HG03097 (cell line): ENCODE measurements at regions not wholly inside any gene's neighbourhood (a gene's known extent, or its start where the extent isn't known, plus 50 kb on each side); places are given as distances from the start of the nearest gene placed in this dataset.

Experiments
- ATAC-seq: cut with Tn5 transposase; IDR thresholded peaks from one replicate; pipeline ENCODE4 v1.9.1; 2021; ENCODE audit not compliant: unreplicated experiment, low FRiP score

DNA sequence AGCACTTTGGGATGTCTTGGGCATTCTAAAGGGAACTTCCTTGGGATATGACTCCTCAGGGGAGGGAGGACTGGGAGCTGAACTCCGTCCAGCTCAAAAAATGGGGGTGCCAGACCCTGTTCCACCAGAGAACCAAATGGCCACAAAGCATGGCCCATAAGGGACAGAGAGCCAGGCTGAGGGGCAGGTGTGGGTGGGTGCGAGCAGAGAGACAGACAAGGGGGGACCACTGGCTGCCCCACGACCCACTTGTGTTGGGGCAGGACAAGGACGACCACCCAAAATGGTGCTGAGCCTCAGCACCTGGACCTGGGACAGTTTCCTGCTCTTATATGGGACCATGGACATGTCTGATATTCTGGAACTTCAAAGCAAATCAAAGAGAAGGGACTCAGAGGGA, 148.2 kb upstream of the MLN start:
- no peak for ATAC-seq

DNA sequence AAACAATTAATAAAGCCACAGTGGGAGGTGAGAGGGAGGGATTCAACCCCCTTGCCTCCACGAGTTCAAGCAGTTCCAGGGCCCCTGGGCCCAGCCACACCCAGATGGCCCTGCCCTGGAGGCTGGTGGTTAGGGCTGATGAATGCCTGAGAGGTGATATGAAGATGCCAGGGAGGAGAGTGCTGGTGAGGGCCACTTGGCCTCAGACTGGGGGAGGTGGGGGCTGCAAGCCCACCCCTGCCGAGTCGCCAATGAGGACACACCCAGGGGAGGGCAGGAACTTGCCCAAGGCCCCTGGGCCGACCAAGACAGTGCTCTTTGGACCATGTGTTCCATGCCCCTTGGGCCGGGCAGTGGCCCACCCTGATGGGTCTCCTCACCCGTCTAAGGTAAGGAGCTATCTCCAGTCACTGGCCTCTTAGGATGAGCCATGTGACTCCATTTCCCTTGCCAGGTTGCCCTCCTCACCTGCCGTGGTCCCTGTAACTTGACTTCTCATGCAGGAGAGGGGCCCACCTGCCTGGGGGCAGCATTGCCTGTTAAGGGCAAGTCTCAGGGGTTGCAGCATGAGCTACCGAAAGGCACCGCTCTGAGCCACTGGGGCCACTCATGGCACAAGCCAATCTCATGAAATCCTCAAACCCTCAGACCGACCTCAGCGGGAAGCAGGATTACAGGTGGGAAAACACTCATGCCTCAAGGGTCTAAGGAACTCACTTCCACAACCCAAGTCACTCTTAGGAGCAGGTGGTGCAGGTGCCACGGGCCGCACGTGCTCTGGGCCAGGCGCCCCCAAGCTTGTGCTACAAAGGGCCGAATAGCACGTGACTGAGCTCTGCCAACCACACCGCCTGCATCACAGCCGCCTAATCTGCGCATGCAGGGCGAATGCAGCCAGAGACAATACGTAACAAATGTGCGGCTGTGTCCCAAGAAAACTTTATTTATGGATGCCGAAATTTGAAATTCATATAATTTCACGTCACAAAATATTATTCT, 147.4 kb upstream of the MLN start:
- ATAC-seq: no peak

DNA sequence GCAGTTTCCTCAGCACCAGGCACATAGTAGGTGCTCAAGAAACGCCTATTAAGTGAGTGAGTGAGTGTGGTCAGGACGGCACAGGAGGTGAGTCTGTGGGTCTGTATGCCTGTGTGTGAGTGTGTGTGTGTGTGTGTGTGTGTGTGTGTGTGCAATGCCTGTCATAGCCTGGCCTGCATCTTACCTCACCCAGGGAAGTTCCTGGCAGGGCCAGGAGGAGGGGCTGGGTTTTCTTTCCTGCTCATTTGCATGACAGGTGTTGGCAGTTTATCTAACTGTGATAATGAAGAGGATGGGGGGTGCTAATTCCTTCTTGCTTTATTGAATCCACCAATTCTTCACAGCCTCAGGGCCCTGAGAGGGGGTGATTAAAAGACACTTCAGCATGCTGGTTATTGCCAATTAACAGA, 146.7 kb upstream of the MLN start:
- no peak for ATAC-seq

DNA sequence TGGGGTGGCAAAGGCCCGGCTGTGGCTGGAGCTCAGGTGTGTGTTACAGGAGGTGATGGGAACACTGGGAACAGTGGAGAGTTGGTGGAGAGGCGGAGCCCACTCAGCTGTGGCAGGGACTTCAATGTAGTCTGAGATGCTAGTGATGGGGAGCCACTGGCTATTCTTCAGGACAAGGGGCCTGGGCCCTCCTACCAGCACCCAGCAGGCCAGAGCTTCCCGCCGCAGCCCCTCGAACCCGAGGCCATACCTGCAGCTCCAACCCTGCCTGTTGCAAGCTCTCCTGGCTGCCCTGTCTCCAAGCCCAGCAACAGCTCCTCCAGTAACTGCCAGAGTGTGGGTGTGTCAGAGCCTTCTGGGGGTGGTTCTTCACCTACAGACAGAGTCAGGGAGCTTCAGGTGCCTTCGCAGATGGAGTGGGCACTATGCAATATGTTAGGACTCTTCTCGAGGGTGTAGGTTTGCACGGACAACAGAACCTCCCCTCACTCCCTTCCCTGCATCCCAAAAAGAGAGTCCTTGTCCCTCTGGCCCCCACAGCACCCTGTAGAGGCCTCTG, 146.2 kb upstream of the MLN start:
- ATAC-seq: no peak

DNA sequence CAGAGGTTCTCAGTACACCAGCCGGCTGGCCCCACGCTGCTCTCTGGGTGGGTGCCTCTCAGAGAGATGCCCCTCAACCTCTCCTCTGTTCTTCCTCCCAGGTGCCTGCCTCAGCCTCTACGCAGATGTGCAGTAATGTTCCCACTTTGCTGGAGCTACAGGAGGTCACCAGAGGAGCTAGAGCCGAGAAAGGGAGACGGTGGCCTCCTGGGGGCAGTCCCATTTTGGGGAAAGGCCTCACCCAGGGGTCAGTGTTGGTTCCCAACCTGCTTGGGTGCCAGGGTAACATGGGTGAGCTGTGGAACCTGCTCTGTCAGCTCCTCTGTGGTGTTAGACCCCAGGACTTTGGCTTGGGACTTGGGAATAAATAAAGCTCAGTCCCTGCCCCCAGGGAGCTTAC, 145.3 kb upstream of the MLN start:
- no peak for ATAC-seq

DNA sequence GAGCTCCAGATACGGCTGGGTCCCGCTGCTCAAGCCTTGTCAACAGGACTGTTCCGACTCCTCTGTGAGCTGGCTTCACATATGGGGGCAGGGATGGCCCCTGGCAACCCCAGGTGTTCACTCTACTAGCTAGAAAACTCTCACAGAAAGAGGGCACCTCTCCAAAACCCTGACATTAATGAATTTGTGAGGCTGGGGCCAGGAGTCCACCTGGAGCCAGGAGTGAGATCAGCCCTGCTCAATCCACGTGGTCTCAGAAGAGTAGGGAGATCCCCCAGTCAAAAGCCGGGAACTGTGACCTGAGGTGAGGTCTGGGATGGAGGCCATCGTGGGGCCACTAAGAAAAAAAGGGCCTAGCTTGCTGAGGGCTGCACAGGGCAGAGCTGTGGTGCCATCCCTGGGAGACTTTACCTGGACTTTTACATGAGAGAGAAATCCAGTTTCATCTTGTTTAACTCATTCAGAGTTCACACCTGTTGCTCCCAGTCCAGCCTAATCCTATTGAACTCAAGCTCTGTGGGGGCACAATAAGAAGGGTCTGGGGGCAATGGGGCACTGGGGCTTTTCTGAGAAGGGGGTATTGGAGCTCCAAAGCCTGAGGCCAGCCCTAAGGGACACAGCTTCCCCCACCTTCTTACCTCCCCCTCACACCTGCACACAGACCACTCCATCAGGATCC, 144.3 kb upstream of the MLN start:
- ATAC-seq: no peak

DNA sequence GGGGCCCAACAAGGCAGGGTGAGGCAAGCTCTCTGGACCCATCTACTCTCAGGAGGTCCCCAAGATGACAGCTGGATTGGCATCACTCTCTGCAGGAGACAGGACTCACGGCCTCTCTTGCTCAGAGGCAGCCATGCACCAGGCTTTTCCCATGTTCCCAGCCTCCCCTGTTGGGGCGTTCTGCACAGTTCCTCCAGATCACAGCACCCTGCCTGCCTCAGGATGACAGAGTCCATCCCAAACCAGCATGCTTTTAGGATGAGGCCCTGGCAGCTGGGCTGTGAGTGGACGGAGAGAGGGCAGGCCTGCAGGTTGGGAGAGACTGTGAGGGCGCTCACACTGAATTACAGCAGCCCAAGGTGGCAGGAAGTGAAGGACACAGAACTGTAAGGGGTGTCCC, 143.2 kb upstream of the MLN start:
- ATAC-seq: no peak

DNA sequence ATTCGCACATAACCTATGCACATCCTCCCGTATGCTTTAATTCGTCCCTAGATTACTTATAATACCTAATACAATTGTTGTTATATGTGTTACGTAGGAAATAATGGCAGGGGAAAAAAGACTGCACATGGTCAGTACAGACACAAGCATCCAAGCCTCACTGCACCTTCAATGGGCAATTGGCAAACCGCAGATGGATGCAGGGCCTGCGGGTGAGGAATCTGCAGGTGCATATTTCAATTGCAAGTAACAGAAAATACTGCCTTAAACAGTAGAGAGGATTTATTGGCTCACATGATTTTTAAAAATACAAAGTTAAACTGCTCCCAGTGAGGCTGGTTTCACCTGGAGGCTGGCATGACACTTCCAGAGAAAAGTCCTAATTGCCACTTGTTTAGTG, 142.1 kb upstream of the MLN start:
- ATAC-seq: no peak

DNA sequence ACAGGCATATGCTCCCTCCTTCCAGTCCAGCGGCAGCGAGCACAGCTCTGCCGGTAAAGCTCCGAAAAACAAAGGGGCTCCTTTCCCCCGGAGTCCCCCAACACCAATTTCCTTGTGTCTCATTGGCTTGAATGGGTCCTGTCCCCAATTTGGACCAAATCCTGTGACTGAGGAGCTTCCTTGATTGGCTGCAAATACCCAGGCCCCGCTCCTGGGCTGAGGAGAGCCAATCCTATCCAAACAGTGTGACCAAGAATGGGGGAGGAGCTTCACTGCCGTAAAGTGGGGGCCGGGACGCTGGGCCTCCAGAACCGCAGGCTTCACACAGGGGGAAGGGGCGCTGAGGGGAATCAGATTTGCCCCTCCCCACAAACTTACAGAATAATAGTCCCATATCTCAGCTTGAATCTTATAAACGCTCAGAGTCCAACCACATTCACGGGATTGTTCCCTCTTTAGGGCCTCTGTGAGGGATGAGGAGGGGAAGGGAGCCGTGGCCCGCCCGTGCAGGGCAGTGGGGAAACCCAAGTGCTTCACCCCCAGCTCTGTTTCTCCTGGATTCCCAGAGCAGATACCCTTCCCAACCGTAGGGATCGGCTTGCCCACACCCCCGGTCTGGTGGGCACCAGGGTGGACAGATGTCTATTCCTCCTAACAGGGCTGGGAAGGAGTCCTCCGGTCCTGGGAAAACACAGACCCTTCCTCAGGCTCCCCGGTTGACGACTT, 141.0 kb upstream of the MLN start:
- ATAC-seq: no peak

DNA sequence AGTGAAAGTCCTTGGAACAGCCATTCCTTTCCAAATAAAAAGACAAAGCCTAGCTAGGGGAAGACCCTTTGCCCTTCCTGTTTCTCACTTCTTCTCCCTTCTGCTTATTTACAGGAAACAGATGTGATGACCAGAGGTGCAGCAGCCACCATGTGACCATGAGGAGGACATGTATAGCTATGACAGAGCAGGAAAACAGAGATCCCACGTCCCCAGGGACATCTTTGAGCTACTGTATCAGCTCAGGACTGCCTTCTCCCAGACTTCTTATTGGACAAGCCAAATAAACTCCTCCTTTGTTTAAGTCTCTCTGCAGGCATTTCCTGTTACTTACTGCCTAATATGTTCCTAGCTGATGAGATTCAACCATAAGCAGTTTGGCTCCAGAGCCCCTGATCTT, 133.1 kb upstream of the MLN start:
- no peak for ATAC-seq

DNA sequence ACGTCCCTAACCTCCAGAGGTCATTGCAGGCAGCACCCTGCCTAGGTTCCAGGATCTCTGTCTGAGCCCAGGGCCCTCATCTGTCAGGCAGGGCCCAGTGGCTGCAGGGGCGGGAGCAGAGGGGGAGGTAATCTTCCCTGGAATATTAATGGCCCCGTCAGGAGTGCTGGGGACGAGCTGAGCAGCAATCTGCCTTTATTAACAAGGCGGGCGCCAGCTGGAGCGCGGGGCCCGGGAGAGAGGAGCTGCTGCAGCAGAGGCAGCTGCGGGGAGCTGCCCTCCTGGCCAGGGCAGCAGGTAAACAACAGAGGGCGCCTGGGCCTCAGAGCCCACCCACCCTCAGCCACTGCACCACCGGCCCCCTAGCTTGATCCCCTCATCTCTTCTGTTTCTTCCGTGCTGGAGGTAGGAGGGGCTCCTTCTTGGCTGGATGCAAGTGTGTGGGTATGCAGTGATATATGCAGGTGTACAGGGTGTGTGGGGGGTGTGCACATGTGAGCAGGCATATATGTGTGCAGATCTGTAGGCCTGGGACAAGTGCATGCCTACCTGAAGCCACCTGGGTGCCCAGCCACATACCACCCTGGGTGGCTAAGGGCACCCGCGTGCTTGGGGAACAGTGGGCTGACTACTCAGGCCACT, 131.8 kb upstream of the MLN start:
- no peak for ATAC-seq

DNA sequence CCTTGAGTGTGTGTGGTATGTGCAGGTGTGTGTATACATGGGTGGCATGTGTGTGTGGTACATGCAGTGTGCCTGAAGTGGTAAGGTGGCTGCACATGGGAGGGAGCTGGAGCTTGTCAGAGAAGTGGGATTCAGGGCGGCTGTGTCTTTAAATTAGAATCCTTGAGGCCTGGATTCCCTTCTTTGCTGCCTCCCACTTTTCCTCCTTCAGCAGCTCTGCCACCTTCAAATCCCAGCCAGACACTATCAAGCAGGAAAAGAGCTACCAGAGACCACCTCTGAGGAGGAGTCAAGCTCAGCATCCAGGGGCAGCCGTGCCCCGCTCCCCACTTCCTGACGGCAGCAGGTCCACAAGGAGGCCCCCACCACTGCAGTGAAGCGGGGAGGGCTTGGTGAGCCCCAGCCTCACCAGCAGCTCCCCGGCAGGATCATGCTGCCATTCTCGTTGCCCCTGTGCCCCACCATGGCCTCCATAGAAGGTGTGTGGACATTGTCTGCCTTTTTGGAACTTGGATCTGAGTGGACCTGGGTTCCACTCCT, 131.0 kb upstream of the MLN start:
- no peak for ATAC-seq

DNA sequence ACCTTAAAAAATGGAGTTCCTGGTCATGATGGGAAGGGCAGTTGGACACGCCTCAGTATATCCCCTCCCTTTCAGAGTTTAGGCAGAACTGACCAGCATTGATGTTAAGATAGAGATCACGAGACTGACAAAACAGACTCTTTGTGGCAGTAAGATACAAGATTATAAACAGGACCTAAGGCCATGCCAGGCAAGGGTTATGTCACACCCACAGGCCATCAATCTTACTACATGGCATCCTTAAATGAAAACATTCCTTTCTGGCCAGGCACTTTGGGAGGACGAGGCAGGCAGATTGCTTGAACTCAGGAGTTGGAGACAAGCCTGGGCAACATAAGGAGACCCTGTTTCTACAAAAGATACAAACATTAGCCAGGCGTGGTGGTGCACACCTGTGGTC, 129.3 kb upstream of the MLN start:
- no peak for ATAC-seq

DNA sequence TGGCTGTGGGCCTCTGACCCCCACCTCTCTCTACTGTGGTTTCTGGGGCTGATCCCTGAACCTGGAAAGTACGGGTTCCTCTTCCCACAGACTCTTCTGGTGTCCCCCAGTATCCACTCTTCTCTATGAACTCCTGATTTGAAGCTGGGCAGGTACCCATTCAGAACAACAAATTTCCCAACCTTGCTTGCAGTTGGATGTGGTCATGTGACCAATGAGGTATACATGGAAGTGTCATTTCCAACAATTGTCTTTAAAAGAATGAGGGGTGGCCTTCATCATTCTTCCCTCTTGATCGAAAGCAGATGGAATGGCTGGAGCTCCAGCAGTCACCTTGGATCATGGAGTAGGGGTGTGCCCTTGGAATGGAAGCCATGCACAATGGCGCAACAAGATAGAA, 128.0 kb upstream of the MLN start:
- ATAC-seq: no peak

DNA sequence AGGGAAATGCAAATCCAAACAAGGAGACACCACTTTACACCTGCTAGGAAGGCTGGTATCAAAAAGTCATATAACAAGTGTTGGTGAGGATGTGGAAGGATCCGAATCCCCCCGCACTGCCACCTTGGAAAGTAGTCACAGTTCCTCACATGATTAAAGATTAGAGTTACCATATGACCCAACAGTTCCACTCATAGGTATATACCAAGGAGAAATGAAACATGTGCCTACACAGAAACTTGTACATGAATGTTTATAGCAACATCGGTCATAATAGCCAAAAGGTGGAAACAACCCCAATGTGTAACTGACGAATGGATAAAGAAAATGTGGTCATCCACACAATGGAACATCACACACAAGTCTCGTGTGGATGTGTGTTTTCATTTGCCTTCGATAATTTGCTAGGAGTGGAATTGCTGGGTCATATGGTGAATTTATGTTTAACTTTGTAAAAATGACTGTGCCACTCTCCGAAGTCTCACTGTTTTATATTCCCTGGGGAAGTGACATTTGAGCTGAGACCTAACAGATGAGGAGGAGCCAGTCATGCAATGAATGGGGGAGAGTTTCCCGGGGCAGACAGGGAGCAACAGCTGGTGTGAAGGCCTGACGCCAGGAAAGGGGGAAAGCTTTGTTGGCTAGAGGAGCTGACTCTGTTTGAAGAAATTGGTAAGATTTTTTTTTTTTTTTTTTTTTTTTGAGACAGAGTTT, 125.9 kb upstream of the MLN start:
- no peak for ATAC-seq

DNA sequence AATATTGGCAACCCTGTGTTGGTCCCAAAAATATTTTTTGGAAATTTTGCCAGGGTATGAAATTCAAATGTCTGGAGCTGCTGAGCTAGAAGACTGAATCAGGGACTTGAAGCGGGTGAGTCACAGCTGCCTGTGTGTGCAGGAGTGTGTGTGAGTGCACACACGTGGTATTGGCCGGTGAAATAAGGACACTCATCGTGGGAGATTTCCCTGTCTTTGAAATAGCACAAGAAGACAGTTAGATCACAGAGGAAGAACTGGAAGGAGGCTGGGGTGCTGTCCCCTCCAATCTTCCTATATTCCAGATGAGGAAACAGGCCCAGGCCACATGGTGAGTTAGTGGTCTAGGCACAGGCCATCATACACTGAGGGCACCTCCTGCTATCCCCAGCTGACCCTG, 123.8 kb upstream of the MLN start:
- no peak for ATAC-seq

DNA sequence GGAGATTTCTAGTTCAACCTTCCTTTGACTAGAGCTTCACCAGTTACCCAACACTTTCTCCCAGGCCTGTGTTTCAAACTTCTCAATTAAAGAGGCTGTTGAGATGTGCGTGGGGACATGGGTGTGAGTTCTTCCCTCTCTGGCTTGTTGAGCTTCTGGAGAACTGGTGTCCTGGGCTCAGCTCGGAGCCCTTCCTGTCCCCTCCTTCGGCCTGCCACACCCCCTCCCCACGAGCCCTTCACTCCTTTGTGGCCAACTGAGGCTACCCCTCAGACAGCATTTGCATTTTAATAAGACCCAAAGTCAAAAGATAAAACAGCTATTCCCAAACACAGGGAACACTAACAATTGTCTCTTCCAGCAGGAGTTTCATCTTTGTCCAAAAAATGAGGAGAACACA, 123.3 kb upstream of the MLN start:
- no peak for ATAC-seq

DNA sequence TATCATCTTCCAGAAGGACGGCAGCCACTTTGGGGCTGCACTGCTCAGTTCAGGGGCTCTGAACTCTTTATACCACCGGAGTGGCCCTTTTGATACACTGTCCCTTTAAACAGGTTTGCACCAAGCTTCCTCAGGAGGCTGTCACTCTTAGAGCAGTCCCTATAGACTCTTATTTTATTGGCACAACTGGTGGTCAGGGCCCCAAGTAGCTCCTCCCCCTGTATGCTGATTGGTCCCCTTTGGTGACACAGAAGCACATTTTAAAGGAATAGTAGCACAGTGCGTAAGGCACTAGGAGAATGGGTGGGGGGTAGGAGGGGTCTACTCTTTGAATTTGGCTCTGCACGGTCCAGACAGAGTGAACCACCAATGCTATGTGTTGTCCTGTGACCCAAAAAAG, 122.6 kb upstream of the MLN start:
- no peak for ATAC-seq

DNA sequence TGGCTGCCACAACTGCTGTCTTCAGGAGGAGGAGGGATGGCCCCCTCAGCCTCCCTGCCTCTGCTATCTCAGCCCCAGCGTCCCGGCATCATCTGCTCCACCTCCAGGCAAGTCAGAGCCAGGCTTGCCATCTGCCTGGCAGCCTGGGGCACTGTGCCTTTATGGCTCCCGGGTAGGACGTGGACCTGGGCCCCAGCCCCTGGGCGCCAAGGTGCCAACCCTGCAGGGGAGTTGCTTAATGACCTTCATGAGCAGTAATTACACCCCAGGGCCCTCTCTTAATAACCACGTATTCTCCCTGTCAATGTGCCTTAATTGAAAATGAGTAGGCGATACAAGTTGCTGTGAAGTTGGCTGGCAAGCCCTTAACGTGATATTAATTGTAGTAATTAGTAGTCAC, 122.1 kb upstream of the MLN start:
- no peak for ATAC-seq

DNA sequence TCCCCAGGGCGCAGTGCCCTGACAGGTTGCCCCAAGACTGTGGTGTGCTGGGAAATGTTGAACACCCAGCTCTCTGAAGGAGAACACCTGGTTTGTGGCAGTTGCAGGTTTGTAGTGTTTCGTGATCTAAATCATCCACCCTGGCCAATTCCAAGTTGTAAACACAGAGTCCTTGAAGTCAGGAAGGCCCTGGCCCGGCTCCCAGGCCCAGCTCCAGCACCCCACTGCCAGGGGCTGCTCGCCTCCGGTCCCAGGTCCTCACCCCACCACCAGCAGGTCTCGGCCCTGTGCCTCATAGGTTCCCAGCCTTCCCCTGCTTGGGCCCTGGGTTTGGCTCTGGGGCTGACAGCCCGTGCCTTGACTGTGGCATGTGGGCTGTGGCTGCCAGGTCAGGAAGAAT, 121.4 kb upstream of the MLN start:
- ATAC-seq: no peak
